K562 (cell line): ENCODE measurements at regions not wholly inside any gene's neighbourhood (a gene's known extent, or its start where the extent isn't known, plus 50 kb on each side); places are given as distances from the start of the nearest gene placed in this dataset.

Source experiments
- BRCA1 ChIP-seq, 2 experiments: fragments of 450-650 bp in 1 of 2; sonication (generic) in 1 of 2; formaldehyde crosslinking in 1 of 2; IDR thresholded peaks; 2 replicates each; pipeline versions ENCODE4 v1.5.0 to v1.6.1; 2017 to 2020; ENCODE audit warnings: mild to moderate bottlenecking in 1 of 2, missing genetic modification reagents in 1 of 2
- MGA ChIP-seq: fragments of 450-650 bp; IDR thresholded peaks from 2 replicates; pipeline ENCODE4 v1.6.1; 2016; ENCODE audit warnings: mild to moderate bottlenecking, moderate library complexity
- SMARCE1 ChIP-seq: fragments of 450-650 bp; IDR thresholded peaks from 2 replicates; pipeline ENCODE4 v1.7.1; 2016; ENCODE audit warnings: mild to moderate bottlenecking
- TBL1XR1 ChIP-seq, 2 experiments: IDR thresholded peaks; 2 replicates each; pipeline ENCODE4 v1.6.1; 2012; ENCODE audit warnings: improper control_type of control experiment in 2 of 2, low read length in 2 of 2, mild to moderate bottlenecking in 1 of 2
- ZNF175 ChIP-seq: fragments of 200-800 bp; sonication (Bioruptor generic); IDR thresholded peaks from 2 replicates; pipeline ENCODE4 v1.6.1; 2016; ENCODE audit warnings: low read depth, mild to moderate bottlenecking, missing genetic modification characterization, missing compliant biosample characterization

GRCh38 chr18:70641156-70641775 lies 352.4 kb downstream of the SOCS6 start (continued):
- TF ChIP-seq ZNF175 (CRISPR knock-in tag) (no peak), BRCA1 (IDR thresholded peaks at IDR 0.05) (no peak), BRCA1 (CRISPR knock-in tag; IDR thresholded peaks at IDR 0.05) (no peak), TBL1XR1 (IDR thresholded peaks at IDR 0.05; ENCODE audit: low read length in 2 of 2) (no peak), SMARCE1 (no peak), MGA (no peak)
